Muscle of back (tissue), 3 donors: ENCODE measurements at regions not wholly inside any gene's neighbourhood (a gene's known extent, or its start where the extent isn't known, plus 50 kb on each side); places are given as distances from the start of the nearest gene placed in this dataset.

Experiments used
- DNase-seq, 3 donors: peaks; one replicate each; pipeline versions ENCODE4 v3.0.0 to v3.0.0-alpha.2; 2013

- DNase-seq: no peak
Measured at GRCh38 chr18:78693429-78693828, 286.2 kb upstream of the SALL3 start.

GRCh38 chr18:78696698-78697435 lies 282.8 kb upstream of the SALL3 start:
- no peak for DNase-seq

GRCh38 chr18:78697446-78697845 lies 282.2 kb upstream of the SALL3 start:
- no peak for DNase-seq

GRCh38 chr18:78698914-78699313 lies 280.7 kb upstream of the SALL3 start:
- DNase-seq: no peak

- DNase-seq: no peak
Measured at GRCh38 chr18:78699499-78699898, 280.1 kb upstream of the SALL3 start.

GRCh38 chr18:78701771-78702396 lies 277.7 kb upstream of the SALL3 start:
- DNase-seq: no peak

- no peak for DNase-seq
Measured at GRCh38 chr18:78703291-78703690, 276.3 kb upstream of the SALL3 start.

- no peak for DNase-seq
Measured at GRCh38 chr18:78704971-78705461, 274.6 kb upstream of the SALL3 start.

GRCh38 chr18:78709261-78709809 lies 270.3 kb upstream of the SALL3 start:
- DNase-seq: no peak

GRCh38 chr18:78711316-78711715 lies 268.3 kb upstream of the SALL3 start:
- no peak for DNase-seq

GRCh38 chr18:78711971-78712370 lies 267.6 kb upstream of the SALL3 start:
- DNase-seq: no peak

- DNase-seq: peak in 2 of 3 donors; percentile 15 to 32
Measured at GRCh38 chr18:78713069-78713468, 266.5 kb upstream of the SALL3 start.

GRCh38 chr18:78713726-78714125 lies 265.9 kb upstream of the SALL3 start:
- no peak for DNase-seq

GRCh38 chr18:78716022-78716421 lies 263.6 kb upstream of the SALL3 start:
- DNase-seq: no peak

GRCh38 chr18:78716581-78716980 lies 263.0 kb upstream of the SALL3 start:
- DNase-seq: no peak

- no peak for DNase-seq
Measured at GRCh38 chr18:78717051-78717765, 262.4 kb upstream of the SALL3 start.

GRCh38 chr18:78717766-78718150 lies 261.9 kb upstream of the SALL3 start:
- no peak for DNase-seq

- DNase-seq: no peak
Measured at GRCh38 chr18:78719821-78720220, 259.8 kb upstream of the SALL3 start.

- peak; percentile 1 to 67 (median 32) for DNase-seq
Measured at GRCh38 chr18:78720456-78721237, 259.0 kb upstream of the SALL3 start.

- no peak for DNase-seq
Measured at GRCh38 chr18:78721238-78721875, 258.3 kb upstream of the SALL3 start.

- DNase-seq: no peak
Measured at GRCh38 chr18:78721981-78722380, 257.6 kb upstream of the SALL3 start.
